Kidney (tissue), 13 donors: ENCODE measurements at regions not wholly inside any gene's neighbourhood (a gene's known extent, or its start where the extent isn't known, plus 50 kb on each side); places are given as distances from the start of the nearest gene placed in this dataset.
A peak's percentile ranks its signal among the peaks of the same experiment; 100 is the strongest.

ENCODE experiments used
- DNase-seq, 5 donors: peaks; one replicate each; pipeline ENCODE4 v3.0.0-alpha.2; 2013 to 2020
- FAIRE-seq: peaks from 2 replicates; lab custom pipeline; 2012; peaks lifted over from hg19 to GRCh38; lab: Jason Lieb, UNC
- H3K27ac ChIP-seq, 2 donors: one replicate each; pipeline ENCODE4 v1.7.0; 2013; ENCODE audit warnings: low read depth in 2 of 2, low read length in 2 of 2, inconsistent platforms in 1 of 2
- H3K27me3 ChIP-seq: one replicate; pipeline ENCODE4 v1.7.1; 2013; ENCODE audit warnings: low read length, inconsistent platforms; ENCODE audit not compliant: control insufficient read depth, insufficient read depth
- H3K36me3 ChIP-seq, 3 donors: one replicate each; pipeline versions ENCODE4 v1.7.0 to v1.7.1; 2013; ENCODE audit warnings: low read length in 3 of 3, control low read depth in 1 of 3, inconsistent platforms in 1 of 3; ENCODE audit not compliant: insufficient read depth in 3 of 3, control insufficient read depth in 2 of 3
- H3K4me1 ChIP-seq, 3 donors: one replicate each; pipeline versions ENCODE4 v1.7.0 to v1.7.1; 2013; ENCODE audit warnings: low read length in 3 of 3, inconsistent platforms in 1 of 3, low read depth in 1 of 3; ENCODE audit not compliant: control insufficient read depth in 2 of 3, insufficient read depth in 2 of 3
- H3K4me3 ChIP-seq, 3 donors: one replicate each; pipeline versions ENCODE4 v1.7.0 to v1.8.1; 2013; ENCODE audit warnings: low read length in 3 of 3, control low read depth in 1 of 3, inconsistent platforms in 1 of 3
- H3K9ac ChIP-seq, 3 donors: one replicate each; pipeline versions ENCODE4 v1.7.0 to v1.7.1; 2013; ENCODE audit warnings: low read length in 3 of 3, control low read depth in 1 of 3, inconsistent platforms in 1 of 3
- H3K9me3 ChIP-seq, 3 donors: one replicate each; pipeline versions ENCODE4 v1.7.0 to v1.7.1; 2013; ENCODE audit warnings: low read length in 3 of 3, control low read depth in 1 of 3, inconsistent platforms in 1 of 3; ENCODE audit not compliant: control insufficient read depth in 2 of 3, insufficient read depth in 1 of 3
- CTCF ChIP-seq: IDR thresholded peaks from 3 replicates; pipeline ENCODE4 v1.5.1; 2012; ENCODE audit warnings: mild to moderate bottlenecking, moderate library complexity, borderline replicate concordance; ENCODE audit not compliant: insufficient read depth; ENCODE audit errors: extremely low read depth
- intact Hi-C: fragments of 100-400 bp; cut with DNase I; formaldehyde crosslinking; loops from one replicate; pipeline ENCODE4 v1.11.1; 2022
- donor health status: control.
- donor health status: control.
- donor health status: control.
- donor health status: control.
- donor health status: control.
- donor health status: DM: yes; HTN: yes; CAD: no.
- donor health status: Normal renal cell carcinoma (clear cell type).

- H3K36me3 ChIP-seq = no peaks in the 10 kb centered on the region
- H3K9me3 ChIP-seq = no peaks in the 10 kb centered on the region
- H3K9ac ChIP-seq = no peak overlapping the region
- no peak for TF ChIP-seq CTCF
- H3K27ac ChIP-seq = no peak overlapping the region
- intact Hi-C loops = no loop called here
- no peak overlapping the region for H3K4me3 ChIP-seq
- no peaks in the 10 kb centered on the region for H3K4me1 ChIP-seq
- no peaks in the 10 kb centered on the region for H3K27me3 ChIP-seq
- peak in 1 of 5 donors; percentile 2 for DNase-seq
- FAIRE-seq = no peak
These were observed 162.3 kb downstream of the C11orf87 start for GRCh38 chr11:109584001-109584972.

- FAIRE-seq = no peak
- H3K27ac ChIP-seq = no peak overlapping the region
These were observed 164.8 kb downstream of the C11orf87 start for GRCh38 chr11:109586789-109587188.

GRCh38 chr11:109590782-109591181, 168.8 kb downstream of the C11orf87 start:
- Histone ChIP-seq H3K27me3 (no peaks in the 10 kb centered on the region), H3K36me3 (no peaks in the 10 kb centered on the region), H3K27ac (no peak overlapping the region), H3K9me3 (no peaks in the 10 kb centered on the region), H3K4me3 (no peak overlapping the region), H3K9ac (no peak overlapping the region), H3K4me1 (no peaks in the 10 kb centered on the region)
- DNase-seq (no peak), FAIRE-seq (no peak)
- intact Hi-C loops = no loop called here
- TF ChIP-seq CTCF = no peak

More at GRCh38 chr11:109586789-109587188, 164.8 kb downstream of the C11orf87 start:
- DNase-seq = no peak
- H3K9me3 ChIP-seq = no peaks in the 10 kb centered on the region
- no peak for TF ChIP-seq CTCF
- H3K4me3 ChIP-seq = no peak overlapping the region
- intact Hi-C loops = no loop called here
- no peaks in the 10 kb centered on the region for H3K4me1 ChIP-seq
- H3K27me3 ChIP-seq = no peaks in the 10 kb centered on the region
- no peak overlapping the region for H3K9ac ChIP-seq
- no peaks in the 10 kb centered on the region for H3K36me3 ChIP-seq
